ENCODE measurements at regions not wholly inside any gene's neighbourhood (a gene's known extent, or its start where the extent isn't known, plus 50 kb on each side); places are given as distances from the start of the nearest gene placed in this dataset.
A peak's percentile ranks its signal among the peaks of the same experiment; 100 is the strongest.
"Not testable (repeated sequence)": the region's sequence is repeated elsewhere in the genome, so short reads cannot be mapped to it uniquely, and the experiment has no call there.

DNA sequence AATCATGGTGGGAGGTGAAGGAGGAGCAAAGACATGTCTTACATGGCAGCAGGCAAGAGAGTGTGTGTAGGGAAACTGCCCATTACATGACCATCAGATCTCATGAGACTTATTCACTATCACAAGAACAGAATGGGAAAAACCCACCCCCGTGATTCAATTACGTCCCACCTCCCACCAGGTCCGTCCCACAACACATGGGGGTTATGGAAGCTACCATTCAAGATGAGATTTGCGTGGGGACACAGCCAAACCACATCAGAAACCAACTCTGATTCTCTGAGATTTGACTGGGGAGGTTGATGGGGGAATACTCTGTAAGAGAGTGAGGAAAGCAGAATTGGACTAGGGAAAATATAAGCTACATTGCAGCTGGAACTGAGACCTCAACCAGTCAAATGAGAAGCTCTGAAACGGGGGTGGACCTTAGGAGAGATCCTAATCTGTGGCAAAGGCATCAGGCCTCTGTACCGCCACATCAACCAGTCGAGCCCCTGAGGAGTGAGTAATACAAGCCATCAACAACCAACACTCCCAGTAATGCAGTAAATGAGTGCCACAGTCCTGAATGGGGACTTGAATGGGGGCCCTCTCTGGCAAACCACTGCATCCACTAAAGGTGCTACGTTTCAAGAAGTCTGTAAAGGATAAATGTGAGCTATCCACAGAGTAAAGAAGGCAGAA, 207.9 kb upstream of the GADL1 start:
- no peak for DNase-seq

DNA sequence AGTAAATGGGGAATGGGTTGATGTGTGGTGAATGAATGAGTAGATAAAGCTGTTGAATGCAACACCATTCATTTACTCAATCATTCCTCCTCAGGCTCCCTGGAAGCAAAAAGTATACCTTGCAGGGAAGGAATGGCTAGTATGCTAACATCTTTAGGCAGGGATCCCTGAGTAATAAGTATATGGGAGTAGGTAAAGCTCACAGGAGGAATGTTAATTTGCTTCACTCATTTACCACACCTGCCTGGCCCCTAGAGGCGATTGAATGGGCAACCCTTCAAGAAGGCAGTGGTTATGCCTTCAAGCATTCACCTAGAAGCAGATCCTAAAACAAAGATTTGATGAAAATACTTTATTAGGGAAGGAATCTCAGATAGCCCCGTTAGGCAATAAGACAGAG, 208.7 kb upstream of the GADL1 start:
- DNase-seq: no peak

DNA sequence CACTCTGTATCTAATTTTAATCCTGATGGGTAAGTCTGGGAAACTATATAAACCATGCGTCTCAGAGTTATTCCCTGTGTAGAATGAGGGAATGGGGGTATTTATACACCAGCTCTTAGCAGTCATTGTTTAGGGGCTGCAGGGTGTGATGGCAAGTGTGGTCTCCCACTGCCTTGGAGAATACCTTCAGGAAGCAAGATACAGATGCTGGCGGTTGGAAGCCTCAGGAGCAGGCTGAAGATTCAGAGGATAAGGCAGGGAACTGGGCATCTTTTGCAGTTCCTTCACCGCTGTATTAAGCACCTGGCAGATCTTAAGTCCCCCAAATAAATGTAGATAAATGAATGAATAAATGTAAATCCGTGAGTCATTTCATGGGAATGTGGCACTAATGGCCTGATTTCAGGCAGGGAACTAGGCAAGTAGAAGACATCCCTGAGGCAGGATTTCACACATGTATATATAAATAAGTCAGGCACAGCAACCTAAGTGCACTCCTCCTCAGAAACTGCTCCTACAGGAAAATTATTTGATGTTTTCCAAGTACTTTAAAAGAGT, 209.2 kb upstream of the GADL1 start:
- no peak for DNase-seq

DNA sequence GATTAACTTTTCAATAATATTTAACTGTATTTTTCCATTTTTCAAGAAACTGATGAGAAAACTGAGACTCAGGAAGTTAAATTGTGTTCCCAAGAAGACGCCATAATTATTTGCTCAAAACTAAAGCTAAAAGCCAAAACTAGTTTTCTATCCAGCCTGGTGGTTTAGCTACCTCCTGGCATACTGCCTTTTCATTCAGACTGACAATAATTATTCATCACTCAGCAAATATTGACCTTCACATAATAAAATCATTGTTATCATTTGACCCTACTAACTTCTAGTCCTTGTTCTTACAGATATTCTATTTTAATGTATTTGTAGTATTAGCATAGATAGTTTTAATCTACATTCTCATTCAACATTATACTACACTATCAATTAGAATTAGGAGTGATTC, 210.6 kb upstream of the GADL1 start:
- DNase-seq: no peak

DNA sequence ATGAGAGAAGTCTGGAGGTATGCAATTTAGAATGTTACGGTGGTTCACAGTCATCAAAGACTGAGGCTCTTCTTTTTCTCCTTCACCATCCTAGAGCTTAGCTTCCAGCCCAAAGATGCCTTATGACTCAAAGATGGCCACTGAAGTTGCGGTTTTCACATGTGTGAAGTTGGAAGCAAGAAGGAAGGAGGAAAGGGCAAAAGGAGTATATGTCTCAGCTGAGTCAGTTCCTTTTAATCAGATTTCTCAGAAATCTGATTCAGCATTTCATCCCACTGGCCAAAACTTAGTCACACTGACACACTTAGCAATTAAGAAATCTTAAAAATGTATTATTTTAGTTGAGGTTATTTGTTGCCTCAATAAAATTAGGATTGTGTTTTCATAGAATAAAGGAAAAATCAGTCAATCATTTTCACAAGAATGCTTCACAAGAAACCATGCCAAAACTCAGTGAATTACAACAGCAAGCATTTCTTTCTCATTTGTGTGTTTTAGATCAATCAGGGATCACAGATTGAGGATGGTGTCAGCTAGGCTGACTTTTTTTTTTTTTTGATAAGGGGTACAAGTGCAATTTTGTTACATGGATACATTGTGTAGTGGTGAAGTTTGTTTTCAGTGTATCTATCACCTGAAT, 211.1 kb upstream of the GADL1 start:
- DNase-seq: peak; percentile 23

DNA sequence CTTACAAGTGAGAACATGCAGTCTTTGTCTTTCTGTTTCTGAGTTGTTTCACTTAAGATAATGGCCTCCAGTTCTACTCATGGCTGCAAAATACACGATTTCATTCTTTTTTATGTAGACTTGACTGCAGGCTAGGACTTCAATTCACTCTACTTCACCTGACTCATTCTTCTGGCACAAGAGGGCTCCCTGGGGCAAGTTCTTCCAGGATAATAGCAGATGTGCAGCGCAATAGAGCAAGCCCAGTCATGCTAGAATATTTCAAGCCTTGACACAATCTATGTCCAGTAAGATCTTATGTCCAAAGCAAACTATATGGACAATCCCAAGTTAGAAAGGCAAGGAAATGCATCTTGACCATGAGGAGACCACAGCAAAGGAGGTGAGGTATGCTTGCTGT, 211.7 kb upstream of the GADL1 start:
- no peak for DNase-seq

DNA sequence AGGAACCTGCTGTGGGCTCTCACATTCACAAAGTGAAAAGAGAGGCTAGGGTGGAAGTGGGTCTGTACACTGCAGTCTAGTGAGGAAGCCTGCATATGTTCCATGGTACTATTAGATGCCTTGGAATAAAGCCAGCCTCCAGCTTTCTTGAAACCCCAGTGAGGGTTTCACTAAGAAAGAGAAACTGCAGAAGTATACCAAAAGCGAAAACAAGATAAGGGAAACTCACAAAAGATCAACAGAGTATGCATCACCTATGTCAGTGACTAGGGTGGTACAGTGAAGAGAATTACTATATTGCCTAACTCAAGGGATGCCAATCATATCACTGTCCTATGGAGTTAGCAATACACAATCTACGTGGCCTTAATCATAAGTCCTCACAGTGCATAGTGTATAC, 212.5 kb upstream of the GADL1 start:
- no peak for DNase-seq

DNA sequence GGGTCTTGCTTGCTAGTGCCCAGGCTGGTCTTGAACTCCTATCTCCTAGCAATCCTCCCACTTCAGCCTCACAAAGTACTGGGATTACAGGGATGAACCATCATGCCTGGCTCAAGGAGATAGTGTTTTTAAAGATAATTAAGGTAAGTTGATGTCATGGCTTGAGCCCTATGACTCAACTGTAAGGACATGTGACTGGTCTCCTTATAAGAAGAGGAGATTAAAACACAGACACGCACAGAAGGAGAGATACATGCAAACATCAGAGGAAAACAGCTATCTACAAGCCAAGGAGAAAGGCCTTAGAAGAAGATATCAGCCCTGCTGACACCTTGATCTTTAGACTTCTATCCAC, 220.4 kb upstream of the GADL1 start:
- DNase-seq: no peak

DNA sequence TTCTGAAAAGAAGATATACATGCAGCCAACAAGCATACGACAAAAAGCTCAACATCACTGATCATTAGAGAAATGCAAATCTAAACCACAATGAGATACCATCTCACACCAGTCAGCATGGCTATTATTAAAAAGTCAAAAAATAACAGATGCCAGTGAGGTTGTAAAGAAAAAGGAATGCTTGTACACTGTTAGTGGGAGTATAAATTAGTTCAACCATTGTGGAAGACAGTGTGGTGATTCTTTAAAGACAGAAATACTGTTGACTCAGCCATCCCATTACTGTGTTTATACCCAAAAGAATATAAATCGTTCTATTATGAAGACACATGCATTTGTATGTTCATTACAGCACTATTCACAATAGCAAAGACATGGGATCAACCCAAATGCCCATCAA, 221.1 kb upstream of the GADL1 start:
- DNase-seq: not testable (repeated sequence)

DNA sequence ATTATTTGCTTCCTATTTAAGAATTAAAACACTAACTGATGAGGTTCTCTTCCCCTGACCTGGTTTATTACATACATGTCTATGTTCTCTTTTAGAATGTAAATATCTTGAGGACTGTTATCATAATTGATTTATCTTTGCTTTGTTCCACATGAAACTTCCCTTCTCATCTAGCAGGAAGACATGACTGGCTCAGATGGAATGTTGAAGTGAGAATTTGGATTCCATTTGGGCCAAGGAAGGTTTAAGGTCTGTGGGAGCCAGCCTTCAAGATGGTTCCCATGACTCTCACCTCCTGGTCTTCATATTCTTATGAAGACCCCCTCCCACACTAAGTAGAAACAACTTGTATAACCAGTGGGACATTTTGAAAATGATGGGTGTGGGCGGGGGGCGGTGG, 222.2 kb upstream of the GADL1 start:
- no peak for DNase-seq

DNA sequence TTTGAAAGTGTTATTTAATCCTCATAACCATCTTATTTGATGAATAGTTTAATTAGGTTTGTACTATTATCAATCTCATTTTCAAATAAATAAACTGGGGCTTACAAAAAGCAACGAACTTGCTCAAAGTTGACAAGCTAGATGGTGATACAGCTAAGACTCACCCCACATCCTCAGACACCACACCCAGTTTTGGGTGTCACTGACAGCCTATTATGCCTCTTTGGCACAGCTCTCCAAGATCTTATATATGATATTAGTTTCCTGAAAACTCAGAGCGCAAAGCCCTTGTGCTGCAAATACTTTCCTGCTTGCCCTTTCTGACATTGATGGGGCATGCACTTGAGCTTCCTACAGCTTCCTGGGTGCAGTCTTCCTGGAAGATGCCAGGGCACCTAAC, 223.4 kb upstream of the GADL1 start:
- no peak for DNase-seq

DNA sequence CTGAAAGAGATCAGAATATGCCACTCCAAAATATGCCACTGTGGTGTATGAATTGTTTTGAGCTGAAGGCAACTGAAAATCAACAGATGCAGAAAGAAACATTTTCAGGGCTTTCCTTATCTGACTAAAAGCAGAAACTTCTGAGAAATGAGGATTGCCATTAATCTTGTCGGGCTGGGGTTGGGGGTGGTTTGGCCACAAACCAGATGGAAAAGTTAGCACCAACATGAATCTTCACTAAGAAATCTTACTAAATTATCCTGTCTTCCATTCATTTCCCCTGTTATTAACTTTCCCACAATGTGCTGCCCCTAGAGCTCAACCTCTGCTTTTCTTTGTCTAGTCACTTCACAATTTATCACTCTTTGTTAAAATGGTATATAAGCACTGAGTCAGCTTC, 229.9 kb upstream of the GADL1 start:
- no peak for DNase-seq

DNA sequence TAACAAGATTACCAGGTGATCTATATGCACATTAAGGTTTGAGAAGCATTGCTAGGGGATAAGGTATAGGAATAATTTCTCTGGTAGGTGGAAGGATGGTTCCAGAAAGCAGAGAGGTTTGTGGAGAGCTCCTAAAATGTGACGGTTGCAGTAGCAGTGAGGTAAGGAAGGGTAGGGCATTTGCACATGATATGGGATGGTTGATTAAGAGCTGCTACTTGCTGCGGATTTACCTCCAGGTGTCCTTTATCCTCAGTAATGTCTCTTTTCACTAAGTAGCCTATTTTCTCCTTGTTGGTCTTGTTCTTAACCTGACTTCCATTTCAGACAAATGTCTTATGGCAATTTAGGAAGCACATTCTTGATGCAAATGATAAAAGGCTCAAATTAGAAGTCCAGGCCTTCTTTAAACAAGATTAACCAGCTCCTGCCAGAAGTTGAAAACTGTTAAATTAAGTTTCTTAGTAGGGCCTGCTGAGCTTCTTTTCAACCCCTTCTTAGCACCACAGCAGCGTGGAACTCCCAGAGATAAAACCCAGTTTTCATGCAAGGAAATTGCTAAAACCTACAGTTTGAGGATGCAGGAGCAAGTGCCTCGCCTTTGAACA, 231.1 kb upstream of the GADL1 start:
- DNase-seq: no peak

DNA sequence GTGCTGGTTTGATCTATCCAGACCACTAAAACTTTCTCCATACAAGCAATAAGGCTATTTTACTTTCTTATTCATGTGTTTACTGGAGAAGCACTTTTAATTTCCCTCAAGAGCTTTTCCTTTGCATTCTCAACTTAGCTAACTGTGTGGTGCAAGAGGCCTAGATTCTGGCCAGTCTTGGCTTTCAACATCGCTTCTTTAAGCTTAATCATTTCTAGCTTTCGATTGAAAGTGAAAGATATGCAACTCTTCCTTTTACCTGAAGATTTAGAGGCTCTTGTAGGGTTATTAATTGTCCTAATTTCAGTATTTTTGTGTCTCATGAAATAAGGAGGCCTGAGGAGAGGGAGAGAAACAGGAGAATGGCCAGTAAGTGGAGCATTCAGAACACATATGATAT, 234.8 kb upstream of the GADL1 start:
- no peak for DNase-seq

DNA sequence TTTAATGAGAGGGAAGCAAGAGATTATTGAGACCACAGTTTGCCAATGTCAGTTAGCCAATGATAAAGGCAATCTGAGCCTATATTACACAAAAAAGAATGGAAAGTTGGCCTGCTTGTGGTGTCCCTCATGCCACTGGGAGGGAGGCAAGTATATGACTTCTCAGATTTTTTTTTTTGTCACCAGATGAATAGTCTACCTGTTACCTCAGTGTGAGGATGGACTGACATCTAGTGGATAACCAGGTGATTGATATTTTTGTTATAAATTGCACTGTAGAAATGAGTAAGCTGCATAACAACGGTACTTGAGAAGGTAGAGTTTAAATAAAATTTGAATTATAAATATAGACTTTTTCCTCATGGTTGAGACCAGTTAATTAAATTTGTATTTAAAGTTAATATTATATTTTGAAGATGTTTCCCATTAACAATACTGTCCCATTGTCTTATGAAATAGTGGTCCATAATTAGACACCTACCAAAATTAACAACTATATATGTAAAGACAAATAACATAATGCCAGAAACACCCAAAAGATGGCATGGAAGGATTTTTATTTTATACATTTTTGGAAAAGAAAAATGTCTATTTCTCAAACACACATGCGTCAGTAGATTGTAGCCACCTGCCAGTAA, 237.8 kb upstream of the GADL1 start:
- DNase-seq: no peak

DNA sequence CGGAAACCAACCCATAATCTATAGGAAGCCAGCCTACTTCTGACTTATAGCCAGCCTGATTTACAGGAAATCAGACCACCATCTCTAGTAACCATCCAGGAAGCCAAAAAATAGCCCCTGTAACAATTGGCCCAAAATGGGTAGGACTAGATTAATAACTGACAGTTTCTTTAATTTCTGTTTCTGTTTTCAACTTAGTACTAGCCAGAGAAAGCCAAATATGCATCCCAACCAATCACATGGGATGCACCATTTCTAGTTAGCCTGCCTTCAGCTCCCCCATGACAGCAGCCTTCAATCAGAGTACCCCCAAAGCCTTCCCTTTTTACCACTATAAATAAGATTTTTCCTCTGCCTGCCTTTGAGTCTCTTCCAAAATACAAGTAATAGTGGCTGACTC, 239.1 kb upstream of the GADL1 start:
- DNase-seq: no peak

DNA sequence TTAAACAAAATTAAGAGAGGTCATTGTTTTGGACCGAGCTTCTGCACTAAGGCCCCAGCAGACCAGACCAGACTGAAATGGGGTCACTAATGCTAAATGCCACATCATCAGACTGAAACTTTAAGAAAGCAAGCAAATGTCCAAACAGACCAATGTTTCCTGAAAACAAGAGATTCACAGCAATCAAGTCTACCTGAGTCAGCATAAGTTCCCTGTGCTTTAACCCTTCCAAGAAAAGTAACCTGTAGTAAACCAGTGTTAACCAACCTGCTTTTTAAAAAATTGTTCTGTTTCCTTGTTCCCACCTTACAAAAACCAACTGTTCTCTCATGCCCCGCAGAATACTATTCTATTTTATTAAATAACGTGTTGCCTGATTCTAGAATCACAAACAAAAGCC, 241.1 kb upstream of the GADL1 start:
- DNase-seq: no peak

DNA sequence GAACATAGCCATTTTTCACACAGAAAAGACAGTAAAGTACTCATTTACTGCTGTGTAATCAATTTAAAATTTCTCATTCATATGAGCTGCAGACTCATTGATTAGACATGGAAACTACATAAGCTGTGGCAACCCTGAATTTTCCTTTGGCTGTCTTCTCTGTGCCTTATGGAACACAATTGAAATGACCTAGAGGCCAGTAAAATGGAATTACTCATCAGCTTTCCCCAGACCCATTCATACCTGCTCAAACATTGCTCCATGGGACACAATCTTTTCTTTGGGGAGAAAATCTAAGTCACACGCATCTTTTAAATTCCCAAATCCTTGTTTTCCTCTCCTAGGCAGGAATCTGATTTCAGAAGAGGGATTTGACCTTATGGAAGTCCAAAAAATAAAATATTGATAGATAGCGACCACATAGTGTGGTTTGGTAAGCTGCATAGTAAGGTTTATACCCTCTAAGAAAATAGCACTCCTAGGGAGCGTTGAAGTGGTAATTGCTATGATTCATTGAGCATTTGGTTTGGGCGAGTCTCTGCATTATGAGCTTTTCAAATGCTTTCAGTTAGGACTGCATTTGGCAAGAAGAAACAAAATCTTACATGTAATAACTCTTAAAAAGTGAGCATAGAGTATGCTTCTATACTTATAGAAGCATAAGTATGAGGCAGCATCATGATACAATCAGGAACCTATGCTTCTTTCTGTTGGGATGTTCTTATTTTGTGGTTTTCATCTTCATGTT, 243.4 kb upstream of the GADL1 start:
- no peak for DNase-seq

DNA sequence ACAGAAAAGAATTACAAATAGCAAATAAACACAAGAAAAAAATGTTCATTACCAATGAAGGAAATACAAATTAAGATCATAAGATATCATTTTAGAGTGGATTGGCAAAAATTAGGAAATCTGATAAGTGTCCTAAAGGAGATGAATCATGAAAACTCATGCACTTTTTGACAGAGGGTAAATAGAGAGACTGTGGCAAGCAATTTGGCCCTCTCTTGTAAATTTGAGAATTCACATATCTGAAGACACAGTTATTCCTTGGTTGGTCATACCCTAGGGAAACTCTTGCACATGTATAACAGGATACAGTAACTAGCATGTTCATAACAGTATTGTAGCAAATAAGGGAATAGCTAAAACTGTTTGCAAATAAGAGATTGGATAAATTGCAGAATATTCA, 246.0 kb upstream of the GADL1 start:
- DNase-seq: no peak

DNA sequence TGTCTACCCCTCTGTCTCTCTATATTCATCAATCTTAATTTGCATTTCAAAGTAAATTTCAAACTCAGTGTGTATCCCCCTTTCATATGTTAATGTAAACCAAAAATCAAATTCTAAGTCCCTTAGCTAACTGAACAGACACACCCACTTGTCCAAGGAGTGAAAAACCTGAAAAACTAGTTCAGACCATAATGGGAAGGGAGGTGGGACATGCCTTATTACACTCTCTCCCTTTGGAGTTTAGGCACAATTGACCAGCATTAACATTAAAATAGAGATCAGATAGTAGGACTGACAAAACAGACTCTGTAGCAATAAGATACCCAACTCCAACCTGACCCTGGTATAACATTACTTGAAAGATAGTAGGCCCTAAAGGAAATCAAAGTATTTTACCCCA, 247.7 kb upstream of the GADL1 start:
- DNase-seq: no peak

DNA sequence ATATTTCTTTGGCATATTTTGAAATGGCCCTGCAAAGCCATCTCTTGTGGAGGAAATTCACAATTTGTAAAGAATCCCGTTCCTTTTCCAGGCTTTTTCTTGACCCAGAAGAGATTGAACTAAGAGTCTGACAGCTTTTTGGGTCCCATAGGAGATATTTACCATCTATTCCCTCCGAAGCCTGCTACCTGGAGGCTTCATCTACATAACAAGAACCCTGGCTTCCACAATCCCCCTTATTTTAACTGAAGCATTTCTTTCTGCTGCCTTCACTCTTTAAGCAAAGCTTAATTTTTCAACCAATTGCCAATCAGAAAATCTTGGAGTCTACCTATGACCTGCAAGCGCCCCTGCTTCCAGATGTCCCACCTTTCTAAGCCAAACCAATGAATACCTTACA, 248.1 kb upstream of the GADL1 start:
- no peak for DNase-seq

DNA sequence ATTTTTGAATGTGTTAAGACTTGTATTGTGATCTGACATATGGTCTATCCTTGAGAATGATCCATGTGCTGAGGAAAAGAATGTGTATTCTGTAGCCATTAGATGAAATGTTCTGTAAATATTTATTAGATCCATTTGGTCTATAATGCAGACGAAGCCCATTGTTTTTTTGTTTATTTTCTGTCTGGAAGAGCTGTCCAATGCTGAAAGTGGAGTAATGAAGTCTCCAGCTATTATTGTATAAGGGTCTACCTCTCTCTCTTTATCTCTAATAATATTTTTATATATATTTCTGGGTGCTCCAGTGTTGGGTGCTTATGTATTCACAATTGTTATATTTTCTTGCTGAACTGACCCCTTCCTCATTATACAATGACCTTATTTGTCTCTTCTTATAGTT, 250.6 kb upstream of the GADL1 start:
- no peak for DNase-seq

DNA sequence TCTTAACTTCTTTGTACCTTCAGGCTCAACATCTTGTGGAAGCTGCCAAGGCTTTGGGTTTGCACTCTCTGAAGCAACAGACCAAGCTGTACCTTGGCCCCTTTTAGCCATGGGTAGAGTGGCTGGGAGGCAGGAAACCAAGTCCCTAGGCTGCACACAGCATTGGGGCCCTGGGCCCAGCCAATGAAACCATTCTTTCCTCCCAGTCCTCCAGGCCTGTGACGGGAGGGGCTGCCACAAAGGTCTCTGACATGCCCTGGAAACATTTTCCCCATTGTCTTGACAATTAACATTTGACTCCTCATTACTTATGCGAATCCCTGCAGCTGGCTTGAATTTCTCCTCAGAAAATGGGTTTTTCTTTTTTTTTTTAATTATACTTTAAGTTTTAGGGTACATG, 253.1 kb upstream of the GADL1 start:
- no peak for DNase-seq

Measured in 8988T (cell line).